Suprapubic skin (tissue), 4 donors: ENCODE measurements at regions not wholly inside any gene's neighbourhood (a gene's known extent, or its start where the extent isn't known, plus 50 kb on each side); places are given as distances from the start of the nearest gene placed in this dataset.

Experiments used
- EP300 ChIP-seq: sonication (generic); formaldehyde crosslinking; IDR thresholded peaks from one replicate; pipeline ENCODE4 v1.6.1; 2017; ENCODE audit warnings: antibody characterized with exemption
- POLR2A ChIP-seq, 2 donors: fragments of 450-650 bp; IDR thresholded peaks; one replicate each; pipeline ENCODE4 v1.6.1; 2017; ENCODE audit warnings: antibody characterized with exemption in 2 of 2, mild to moderate bottlenecking in 2 of 2, moderate library complexity in 2 of 2
- POLR2AphosphoS5 ChIP-seq, 3 donors: sonication (generic); formaldehyde crosslinking; IDR thresholded peaks; one replicate each; pipeline ENCODE4 v1.6.1; 2017; ENCODE audit warnings: antibody characterized with exemption in 3 of 3
- TF ChIP-seq, protein P1 (sequence below), 2 donors: fragments of 200-600 bp in 1 of 2; fragments of 450-650 bp in 1 of 2; sonication (generic) in 1 of 2; IDR thresholded peaks; one replicate each; pipeline ENCODE4 v1.5.1; 2016 to 2019; ENCODE audit warnings: antibody characterized with exemption in 2 of 2, mild to moderate bottlenecking in 1 of 2, moderate library complexity in 1 of 2

DNA sequence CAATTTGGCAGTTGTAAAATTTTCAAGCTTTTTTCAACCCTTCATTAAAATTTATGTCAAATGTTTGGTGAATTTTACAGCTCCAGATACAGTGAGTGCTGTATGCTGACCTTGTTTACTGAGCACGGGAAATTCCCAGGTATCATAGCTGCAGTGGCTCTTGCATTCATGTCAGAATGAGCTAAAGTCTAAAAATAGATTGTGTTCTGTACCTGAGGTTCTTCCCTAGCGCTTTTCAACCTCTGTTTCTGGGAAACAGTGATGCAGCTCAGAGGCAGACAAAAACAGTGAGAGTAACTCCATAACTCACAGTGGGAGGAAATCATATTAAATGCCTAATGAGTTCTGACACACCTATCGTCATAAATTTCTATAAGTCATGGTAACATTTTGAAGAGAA, 393.8 kb upstream of the GNPDA2 start:
- TF ChIP-seq, protein P1, sequence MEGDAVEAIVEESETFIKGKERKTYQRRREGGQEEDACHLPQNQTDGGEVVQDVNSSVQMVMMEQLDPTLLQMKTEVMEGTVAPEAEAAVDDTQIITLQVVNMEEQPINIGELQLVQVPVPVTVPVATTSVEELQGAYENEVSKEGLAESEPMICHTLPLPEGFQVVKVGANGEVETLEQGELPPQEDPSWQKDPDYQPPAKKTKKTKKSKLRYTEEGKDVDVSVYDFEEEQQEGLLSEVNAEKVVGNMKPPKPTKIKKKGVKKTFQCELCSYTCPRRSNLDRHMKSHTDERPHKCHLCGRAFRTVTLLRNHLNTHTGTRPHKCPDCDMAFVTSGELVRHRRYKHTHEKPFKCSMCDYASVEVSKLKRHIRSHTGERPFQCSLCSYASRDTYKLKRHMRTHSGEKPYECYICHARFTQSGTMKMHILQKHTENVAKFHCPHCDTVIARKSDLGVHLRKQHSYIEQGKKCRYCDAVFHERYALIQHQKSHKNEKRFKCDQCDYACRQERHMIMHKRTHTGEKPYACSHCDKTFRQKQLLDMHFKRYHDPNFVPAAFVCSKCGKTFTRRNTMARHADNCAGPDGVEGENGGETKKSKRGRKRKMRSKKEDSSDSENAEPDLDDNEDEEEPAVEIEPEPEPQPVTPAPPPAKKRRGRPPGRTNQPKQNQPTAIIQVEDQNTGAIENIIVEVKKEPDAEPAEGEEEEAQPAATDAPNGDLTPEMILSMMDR (IDR thresholded peaks at IDR 0.05) = no peak
- TF ChIP-seq POLR2A (IDR thresholded peaks at IDR 0.05) = no peak
- no peak for TF ChIP-seq POLR2AphosphoS5 (IDR thresholded peaks at IDR 0.05)
- no peak for TF ChIP-seq EP300
